ENCODE measurements at regions not wholly inside any gene's neighbourhood (a gene's known extent, or its start where the extent isn't known, plus 50 kb on each side); places are given as distances from the start of the nearest gene placed in this dataset.
A peak's percentile ranks its signal among the peaks of the same experiment; 100 is the strongest.
"Not testable (repeated sequence)": the region's sequence is repeated elsewhere in the genome, so short reads cannot be mapped to it uniquely, and the experiment has no call there.

DNA sequence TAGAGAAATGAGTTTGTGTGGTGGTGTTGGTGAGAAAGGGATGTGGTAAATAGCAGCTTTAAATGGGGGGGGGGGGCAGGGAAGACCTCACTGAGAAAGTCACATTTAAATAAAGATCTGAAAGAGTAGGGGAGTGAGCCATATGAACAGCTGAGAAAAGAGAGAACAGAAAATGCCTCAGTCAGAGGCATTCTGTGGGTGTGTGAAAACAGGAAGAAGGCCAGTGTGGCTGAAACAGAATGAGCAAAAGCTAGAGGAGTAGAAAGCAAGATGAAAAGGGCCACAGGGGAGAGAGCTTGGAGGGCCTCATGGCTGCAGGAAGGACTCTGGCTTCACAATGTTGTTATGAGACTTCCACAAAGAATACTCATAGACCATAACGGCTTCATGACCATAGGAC, 783.3 kb downstream of the ZPLD1 start:
- no peak overlapping the region for H3K4me3 ChIP-seq (ENCODE audit: low read length in 3 of 3)
- no peak for DNase-seq
- no peak overlapping the region for H3K27ac ChIP-seq (ENCODE audit: low read depth in 2 of 2, low read length in 2 of 2)
- H3K9ac ChIP-seq (ENCODE audit: low read length in 3 of 3) = no peak overlapping the region
- no peaks in the 10 kb centered on the region for H3K36me3 ChIP-seq (ENCODE audit: control insufficient read depth in 2 of 3, insufficient read depth in 3 of 3, low read length in 3 of 3)
- intact Hi-C loops (cut with DNase I) = no loop called here
- H3K4me1 ChIP-seq (ENCODE audit: control insufficient read depth in 2 of 3, insufficient read depth in 2 of 3, low read depth in 1 of 3, low read length in 3 of 3) = no peaks in the 10 kb centered on the region
- H3K27me3 ChIP-seq (ENCODE audit: control insufficient read depth, insufficient read depth, low read length) = no peaks in the 10 kb centered on the region
- H3K9me3 ChIP-seq (ENCODE audit: control insufficient read depth in 2 of 3, insufficient read depth in 1 of 3, low read length in 3 of 3) = no peaks in the 10 kb centered on the region
- TF ChIP-seq, protein P1, sequence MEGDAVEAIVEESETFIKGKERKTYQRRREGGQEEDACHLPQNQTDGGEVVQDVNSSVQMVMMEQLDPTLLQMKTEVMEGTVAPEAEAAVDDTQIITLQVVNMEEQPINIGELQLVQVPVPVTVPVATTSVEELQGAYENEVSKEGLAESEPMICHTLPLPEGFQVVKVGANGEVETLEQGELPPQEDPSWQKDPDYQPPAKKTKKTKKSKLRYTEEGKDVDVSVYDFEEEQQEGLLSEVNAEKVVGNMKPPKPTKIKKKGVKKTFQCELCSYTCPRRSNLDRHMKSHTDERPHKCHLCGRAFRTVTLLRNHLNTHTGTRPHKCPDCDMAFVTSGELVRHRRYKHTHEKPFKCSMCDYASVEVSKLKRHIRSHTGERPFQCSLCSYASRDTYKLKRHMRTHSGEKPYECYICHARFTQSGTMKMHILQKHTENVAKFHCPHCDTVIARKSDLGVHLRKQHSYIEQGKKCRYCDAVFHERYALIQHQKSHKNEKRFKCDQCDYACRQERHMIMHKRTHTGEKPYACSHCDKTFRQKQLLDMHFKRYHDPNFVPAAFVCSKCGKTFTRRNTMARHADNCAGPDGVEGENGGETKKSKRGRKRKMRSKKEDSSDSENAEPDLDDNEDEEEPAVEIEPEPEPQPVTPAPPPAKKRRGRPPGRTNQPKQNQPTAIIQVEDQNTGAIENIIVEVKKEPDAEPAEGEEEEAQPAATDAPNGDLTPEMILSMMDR (IDR thresholded peaks at IDR 0.05; ENCODE audit: borderline replicate concordance, extremely low read depth, insufficient read depth) = no peak
- FAIRE-seq = no peak

DNA sequence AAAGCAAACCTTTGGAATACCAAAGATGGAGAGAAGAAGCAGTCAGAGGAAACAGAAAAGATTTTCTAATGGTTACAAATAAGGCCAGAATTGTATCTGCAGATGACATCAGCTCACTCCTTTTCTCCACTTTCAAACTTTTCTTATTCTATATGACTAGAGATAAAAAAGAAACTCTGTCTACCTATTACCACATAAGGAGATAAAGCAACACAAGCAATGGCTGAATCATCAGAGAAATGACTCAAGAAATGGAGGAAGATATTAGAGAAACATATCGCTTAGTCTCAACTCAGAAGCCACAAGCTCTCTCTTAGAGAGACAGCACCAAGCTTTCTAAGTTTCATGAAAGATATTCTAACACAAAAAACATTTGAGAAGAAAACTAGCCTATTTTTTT, 784.0 kb downstream of the ZPLD1 start:
- H3K4me1 ChIP-seq (ENCODE audit: control insufficient read depth in 2 of 3, insufficient read depth in 2 of 3, low read depth in 1 of 3, low read length in 3 of 3) = no peaks in the 10 kb centered on the region
- no peaks in the 10 kb centered on the region for H3K27me3 ChIP-seq (ENCODE audit: control insufficient read depth, insufficient read depth, low read length)
- no peaks in the 10 kb centered on the region for H3K36me3 ChIP-seq (ENCODE audit: control insufficient read depth in 2 of 3, insufficient read depth in 3 of 3, low read length in 3 of 3)
- no peak overlapping the region for H3K4me3 ChIP-seq (ENCODE audit: low read length in 3 of 3)
- intact Hi-C loops (cut with DNase I) = no loop called here
- TF ChIP-seq, protein P1 (IDR thresholded peaks at IDR 0.05; ENCODE audit: borderline replicate concordance, extremely low read depth, insufficient read depth) = no peak
- H3K9me3 ChIP-seq (ENCODE audit: control insufficient read depth in 2 of 3, insufficient read depth in 1 of 3, low read length in 3 of 3) = no peaks in the 10 kb centered on the region
- H3K9ac ChIP-seq (ENCODE audit: low read length in 3 of 3) = no peak overlapping the region
- no peak overlapping the region for H3K27ac ChIP-seq (ENCODE audit: low read depth in 2 of 2, low read length in 2 of 2)
- DNase-seq (no peak), FAIRE-seq (no peak)

DNA sequence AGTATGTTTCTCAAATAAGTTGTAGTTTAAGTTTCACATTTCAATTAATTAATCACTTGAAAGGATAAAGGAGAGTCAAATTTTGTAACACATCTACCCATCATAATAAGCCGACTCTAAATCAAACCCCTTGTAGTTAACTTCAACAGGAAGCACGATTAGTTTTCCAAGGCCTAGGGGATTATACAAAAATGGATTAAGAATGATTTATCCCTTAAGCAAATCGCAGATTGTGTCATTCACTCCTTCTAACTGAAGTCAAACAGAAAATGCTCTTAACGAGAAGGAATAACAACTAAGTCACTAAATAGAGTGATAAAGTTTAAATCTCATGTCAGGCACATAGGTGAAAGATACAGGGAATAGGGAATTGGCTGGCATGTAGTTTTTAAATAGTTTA, 792.8 kb downstream of the ZPLD1 start:
- no peak overlapping the region for H3K9ac ChIP-seq (ENCODE audit: low read length in 3 of 3)
- no peaks in the 10 kb centered on the region for H3K36me3 ChIP-seq (ENCODE audit: control insufficient read depth in 2 of 3, insufficient read depth in 3 of 3, low read length in 3 of 3)
- no peaks in the 10 kb centered on the region for H3K9me3 ChIP-seq (ENCODE audit: control insufficient read depth in 2 of 3, insufficient read depth in 1 of 3, low read length in 3 of 3)
- FAIRE-seq = no peak
- DNase-seq = no peak
- TF ChIP-seq, protein P1 (IDR thresholded peaks at IDR 0.05; ENCODE audit: borderline replicate concordance, extremely low read depth, insufficient read depth) = no peak
- H3K4me3 ChIP-seq (ENCODE audit: low read length in 3 of 3) = no peak overlapping the region
- no peaks in the 10 kb centered on the region for H3K27me3 ChIP-seq (ENCODE audit: control insufficient read depth, insufficient read depth, low read length)
- intact Hi-C loops (cut with DNase I) = no loop called here
- no peak overlapping the region for H3K27ac ChIP-seq (ENCODE audit: low read depth in 2 of 2, low read length in 2 of 2)
- H3K4me1 ChIP-seq (ENCODE audit: control insufficient read depth in 2 of 3, insufficient read depth in 2 of 3, low read depth in 1 of 3, low read length in 3 of 3) = no peaks in the 10 kb centered on the region

DNA sequence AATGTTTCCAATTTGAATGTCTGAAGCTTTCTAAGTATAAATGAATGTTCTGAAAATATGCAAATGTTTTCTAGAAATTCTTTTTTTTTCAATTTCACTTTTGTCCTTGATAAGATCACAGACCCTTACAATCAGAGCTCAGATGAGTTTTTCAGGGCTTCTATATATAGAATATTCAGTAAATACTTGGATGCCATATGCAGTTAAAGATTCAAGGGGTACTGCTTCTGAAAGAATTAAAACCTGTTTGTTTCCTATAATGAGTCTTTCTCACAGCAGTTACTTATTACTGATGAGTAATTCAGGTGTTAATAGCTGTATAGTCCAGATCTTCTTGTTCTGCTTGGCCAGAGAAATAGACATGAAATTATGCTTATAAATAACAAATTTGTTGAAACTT, 812.6 kb downstream of the ZPLD1 start:
- intact Hi-C loops (cut with DNase I) = no loop called here
- FAIRE-seq = no peak
- H3K4me3 ChIP-seq (ENCODE audit: low read length in 3 of 3) = no peak overlapping the region
- TF ChIP-seq, protein P1 (IDR thresholded peaks at IDR 0.05; ENCODE audit: borderline replicate concordance, extremely low read depth, insufficient read depth) = no peak
- no peaks in the 10 kb centered on the region for H3K27me3 ChIP-seq (ENCODE audit: control insufficient read depth, insufficient read depth, low read length)
- no peaks in the 10 kb centered on the region for H3K36me3 ChIP-seq (ENCODE audit: control insufficient read depth in 2 of 3, insufficient read depth in 3 of 3, low read length in 3 of 3)
- no peak overlapping the region for H3K9ac ChIP-seq (ENCODE audit: low read length in 3 of 3)
- no peak overlapping the region for H3K27ac ChIP-seq (ENCODE audit: low read depth in 2 of 2, low read length in 2 of 2)
- no peaks in the 10 kb centered on the region for H3K9me3 ChIP-seq (ENCODE audit: control insufficient read depth in 2 of 3, insufficient read depth in 1 of 3, low read length in 3 of 3)
- no peak for DNase-seq
- no peaks in the 10 kb centered on the region for H3K4me1 ChIP-seq (ENCODE audit: control insufficient read depth in 2 of 3, insufficient read depth in 2 of 3, low read depth in 1 of 3, low read length in 3 of 3)

DNA sequence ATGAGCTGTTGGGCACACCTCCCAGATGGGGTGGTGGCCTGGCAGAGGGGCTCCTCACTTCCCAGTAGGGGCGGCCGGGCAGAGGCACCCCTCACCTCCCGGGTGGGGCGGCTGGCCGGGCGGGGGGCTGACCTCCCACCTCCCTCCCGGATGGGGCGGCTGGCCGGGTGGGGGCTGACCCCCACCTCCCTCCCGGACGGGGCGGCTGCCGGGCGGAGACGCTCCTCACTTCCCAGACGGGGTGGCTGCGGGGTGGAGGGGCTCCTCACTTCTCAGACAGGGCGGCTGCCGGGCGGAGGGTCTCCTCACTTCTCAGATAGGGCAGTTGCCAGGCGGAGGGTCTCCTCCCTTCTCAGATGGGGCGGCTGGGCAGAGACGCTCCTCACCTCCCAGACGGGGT, 820.0 kb downstream of the ZPLD1 start:
- H3K9me3 ChIP-seq (ENCODE audit: control insufficient read depth in 2 of 3, insufficient read depth in 1 of 3, low read length in 3 of 3); H3K27me3 ChIP-seq (ENCODE audit: control insufficient read depth, insufficient read depth, low read length); H3K27ac ChIP-seq (ENCODE audit: low read depth in 2 of 2, low read length in 2 of 2); H3K36me3 ChIP-seq (ENCODE audit: control insufficient read depth in 2 of 3, insufficient read depth in 3 of 3, low read length in 3 of 3); H3K4me1 ChIP-seq (ENCODE audit: control insufficient read depth in 2 of 3, insufficient read depth in 2 of 3, low read depth in 1 of 3, low read length in 3 of 3); H3K9ac ChIP-seq (ENCODE audit: low read length in 3 of 3); intact Hi-C loops (cut with DNase I); FAIRE-seq; H3K4me3 ChIP-seq (ENCODE audit: low read length in 3 of 3): not testable (repeated sequence)
- peak in 1 of 5 donors; percentile 66 for DNase-seq
